Stimulated activated CD8-positive, alpha-beta memory T cell treated with anti-CD3 and anti-CD28 coated beads, Interleukin-4, amount 100 ng/mL, for 48 hours (primary cell): ENCODE measurements at regions not wholly inside any gene's neighbourhood (a gene's known extent, or its start where the extent isn't known, plus 50 kb on each side); places are given as distances from the start of the nearest gene placed in this dataset.
"Not testable (repeated sequence)": the region's sequence is repeated elsewhere in the genome, so short reads cannot be mapped to it uniquely, and the experiment has no call there.

Experiments used
- DNase-seq: peaks from one replicate; pipeline ENCODE4 v3.0.0-alpha.2; 2020

GRCh38 chr4:114088481-114088880 lies 109.0 kb upstream of the ARSJ start:
- DNase-seq = no peak

- DNase-seq = no peak
Measured at GRCh38 chr4:114091546-114091945, 112.1 kb upstream of the ARSJ start.

GRCh38 chr4:114093221-114093715 lies 113.8 kb upstream of the ARSJ start:
- no peak for DNase-seq

GRCh38 chr4:114100288-114101031 lies 121.0 kb upstream of the ARSJ start:
- DNase-seq = no peak

GRCh38 chr4:114103908-114104307 lies 124.5 kb upstream of the ARSJ start:
- DNase-seq = no peak

- no peak for DNase-seq
Measured at GRCh38 chr4:114108869-114109268, 129.4 kb upstream of the ARSJ start.

- DNase-seq = no peak
Measured at GRCh38 chr4:114109776-114110175, 130.3 kb upstream of the ARSJ start.

GRCh38 chr4:114115526-114115925 lies 136.1 kb upstream of the ARSJ start:
- DNase-seq = no peak

GRCh38 chr4:114116861-114117260 lies 137.4 kb upstream of the ARSJ start:
- DNase-seq = no peak

- DNase-seq = no peak
Measured at GRCh38 chr4:114121221-114121620, 141.8 kb upstream of the ARSJ start.

- no peak for DNase-seq
Measured at GRCh38 chr4:114132199-114132598, 152.8 kb upstream of the ARSJ start.

- no peak for DNase-seq
Measured at GRCh38 chr4:114132830-114133229, 153.4 kb upstream of the ARSJ start.

- DNase-seq = no peak
Measured at GRCh38 chr4:114136069-114136468, 156.6 kb upstream of the ARSJ start.

GRCh38 chr4:114137984-114138383 lies 158.5 kb upstream of the ARSJ start:
- no peak for DNase-seq

- no peak for DNase-seq
Measured at GRCh38 chr4:114146947-114147618, 167.6 kb upstream of the ARSJ start.

GRCh38 chr4:114147619-114148208 lies 168.3 kb upstream of the ARSJ start:
- not testable (repeated sequence) for DNase-seq

- not testable (repeated sequence) for DNase-seq
Measured at GRCh38 chr4:114148372-114149070, 169.1 kb upstream of the ARSJ start.

- DNase-seq = no peak
Measured at GRCh38 chr4:114156371-114156770, 176.9 kb upstream of the ARSJ start.

- DNase-seq = no peak
Measured at GRCh38 chr4:114161809-114162208, 182.4 kb upstream of the ARSJ start.

GRCh38 chr4:114163051-114163450 lies 183.6 kb upstream of the ARSJ start:
- DNase-seq = no peak

GRCh38 chr4:114173968-114174367 lies 194.5 kb upstream of the ARSJ start:
- DNase-seq = no peak

GRCh38 chr4:114177628-114178027 lies 198.2 kb upstream of the ARSJ start:
- DNase-seq = no peak

- DNase-seq = no peak
Measured at GRCh38 chr4:114178392-114178791, 198.9 kb upstream of the ARSJ start.
